HG02970 (cell line): ENCODE measurements at regions not wholly inside any gene's neighbourhood (a gene's known extent, or its start where the extent isn't known, plus 50 kb on each side); places are given as distances from the start of the nearest gene placed in this dataset.
"Not testable (repeated sequence)": the region's sequence is repeated elsewhere in the genome, so short reads cannot be mapped to it uniquely, and the experiment has no call there.

ENCODE experiments used
- ATAC-seq: cut with Tn5 transposase; IDR thresholded peaks from one replicate; pipeline ENCODE4 v1.9.1; 2021; ENCODE audit warnings: mild to moderate bottlenecking, moderate library complexity, moderate number of reproducible peaks; ENCODE audit not compliant: unreplicated experiment, low FRiP score

- no peak for ATAC-seq
Observed at GRCh38 chr14:40955131-40955505, 651.6 kb upstream of the LRFN5 start.

- ATAC-seq: not testable (repeated sequence)
Observed at GRCh38 chr14:40954448-40955130, 652.1 kb upstream of the LRFN5 start.

GRCh38 chr14:40944521-40944920 is 662.2 kb upstream of the LRFN5 start:
- no peak for ATAC-seq

- ATAC-seq: no peak
Observed at GRCh38 chr14:40936861-40937260, 669.8 kb upstream of the LRFN5 start.

GRCh38 chr14:40920380-40920779 is 686.3 kb upstream of the LRFN5 start:
- ATAC-seq: no peak

- no peak for ATAC-seq
Observed at GRCh38 chr14:40911141-40911540, 695.5 kb upstream of the LRFN5 start.

GRCh38 chr14:40909906-40910305 is 696.8 kb upstream of the LRFN5 start:
- no peak for ATAC-seq

GRCh38 chr14:40903709-40904108 is 703.0 kb upstream of the LRFN5 start:
- ATAC-seq: no peak

- ATAC-seq: no peak
Observed at GRCh38 chr14:40899435-40899834, 707.2 kb upstream of the LRFN5 start.

GRCh38 chr14:40894846-40895245 is 711.8 kb upstream of the LRFN5 start:
- ATAC-seq: no peak

GRCh38 chr14:40889126-40889525 is 717.5 kb upstream of the LRFN5 start:
- no peak for ATAC-seq

- no peak for ATAC-seq
Observed at GRCh38 chr14:40887912-40888311, 718.8 kb upstream of the LRFN5 start.

GRCh38 chr14:40870252-40870651 is 736.4 kb upstream of the LRFN5 start:
- ATAC-seq: no peak

- ATAC-seq: no peak
Observed at GRCh38 chr14:40859055-40859454, 747.6 kb upstream of the LRFN5 start.

- no peak for ATAC-seq
Observed at GRCh38 chr14:40855343-40855742, 751.3 kb upstream of the LRFN5 start.

GRCh38 chr14:40850191-40850590 is 756.5 kb upstream of the LRFN5 start:
- ATAC-seq: no peak

- ATAC-seq: no peak
Observed at GRCh38 chr14:40847480-40847879, 759.2 kb upstream of the LRFN5 start.

GRCh38 chr14:40842816-40843215 is 763.9 kb upstream of the LRFN5 start:
- ATAC-seq: no peak

GRCh38 chr14:40841886-40842285 is 764.8 kb upstream of the LRFN5 start:
- no peak for ATAC-seq

GRCh38 chr14:40838601-40839000 is 768.1 kb upstream of the LRFN5 start:
- ATAC-seq: no peak

- no peak for ATAC-seq
Observed at GRCh38 chr14:40806471-40806870, 800.2 kb upstream of the LRFN5 start.

- no peak for ATAC-seq
Observed at GRCh38 chr14:40796168-40796567, 810.5 kb upstream of the LRFN5 start.

GRCh38 chr14:40784860-40785259 is 821.8 kb upstream of the LRFN5 start:
- no peak for ATAC-seq
